ENCODE measurements at regions not wholly inside any gene's neighbourhood (a gene's known extent, or its start where the extent isn't known, plus 50 kb on each side); places are given as distances from the start of the nearest gene placed in this dataset.

DNA sequence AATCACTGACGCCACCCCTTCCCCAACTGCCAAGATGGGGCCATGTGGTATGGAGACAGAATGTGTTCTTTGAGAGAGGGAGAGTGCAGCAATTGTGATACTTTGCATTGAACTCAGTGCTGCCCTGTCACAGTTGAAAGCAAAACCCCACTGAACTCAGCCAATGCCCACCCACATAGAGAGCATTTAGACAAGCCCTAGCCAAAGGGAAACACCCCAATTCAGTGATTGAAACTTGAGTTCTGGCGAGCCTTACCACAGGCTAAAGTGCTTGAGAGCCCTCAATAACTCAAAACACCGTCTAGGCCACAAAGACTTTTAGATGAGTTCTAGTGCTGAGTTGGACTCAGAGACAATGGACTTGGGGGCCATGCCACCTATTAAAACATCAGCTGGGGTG is 751.9 kb upstream of the POT1 start:
- TF ChIP-seq, protein P1, sequence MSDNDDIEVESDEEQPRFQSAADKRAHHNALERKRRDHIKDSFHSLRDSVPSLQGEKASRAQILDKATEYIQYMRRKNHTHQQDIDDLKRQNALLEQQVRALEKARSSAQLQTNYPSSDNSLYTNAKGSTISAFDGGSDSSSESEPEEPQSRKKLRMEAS (IDR thresholded peaks at IDR 0.05) = no peak
- no peak for TF ChIP-seq ZBTB7A (IDR thresholded peaks at IDR 0.05; ENCODE audit: low read depth)
- no peak for TF ChIP-seq CEBPB (IDR thresholded peaks at IDR 0.05)
- TF ChIP-seq TCF12 (IDR thresholded peaks at IDR 0.05; ENCODE audit: low read depth) = no peak
- no peak for TF ChIP-seq NFIC (IDR thresholded peaks at IDR 0.05)
- no peak for TF ChIP-seq EP300 (IDR thresholded peaks at IDR 0.05; ENCODE audit: borderline replicate concordance)
- no peak for TF ChIP-seq YY1 (IDR thresholded peaks at IDR 0.05; ENCODE audit: low read depth)
- TF ChIP-seq, protein P2, sequence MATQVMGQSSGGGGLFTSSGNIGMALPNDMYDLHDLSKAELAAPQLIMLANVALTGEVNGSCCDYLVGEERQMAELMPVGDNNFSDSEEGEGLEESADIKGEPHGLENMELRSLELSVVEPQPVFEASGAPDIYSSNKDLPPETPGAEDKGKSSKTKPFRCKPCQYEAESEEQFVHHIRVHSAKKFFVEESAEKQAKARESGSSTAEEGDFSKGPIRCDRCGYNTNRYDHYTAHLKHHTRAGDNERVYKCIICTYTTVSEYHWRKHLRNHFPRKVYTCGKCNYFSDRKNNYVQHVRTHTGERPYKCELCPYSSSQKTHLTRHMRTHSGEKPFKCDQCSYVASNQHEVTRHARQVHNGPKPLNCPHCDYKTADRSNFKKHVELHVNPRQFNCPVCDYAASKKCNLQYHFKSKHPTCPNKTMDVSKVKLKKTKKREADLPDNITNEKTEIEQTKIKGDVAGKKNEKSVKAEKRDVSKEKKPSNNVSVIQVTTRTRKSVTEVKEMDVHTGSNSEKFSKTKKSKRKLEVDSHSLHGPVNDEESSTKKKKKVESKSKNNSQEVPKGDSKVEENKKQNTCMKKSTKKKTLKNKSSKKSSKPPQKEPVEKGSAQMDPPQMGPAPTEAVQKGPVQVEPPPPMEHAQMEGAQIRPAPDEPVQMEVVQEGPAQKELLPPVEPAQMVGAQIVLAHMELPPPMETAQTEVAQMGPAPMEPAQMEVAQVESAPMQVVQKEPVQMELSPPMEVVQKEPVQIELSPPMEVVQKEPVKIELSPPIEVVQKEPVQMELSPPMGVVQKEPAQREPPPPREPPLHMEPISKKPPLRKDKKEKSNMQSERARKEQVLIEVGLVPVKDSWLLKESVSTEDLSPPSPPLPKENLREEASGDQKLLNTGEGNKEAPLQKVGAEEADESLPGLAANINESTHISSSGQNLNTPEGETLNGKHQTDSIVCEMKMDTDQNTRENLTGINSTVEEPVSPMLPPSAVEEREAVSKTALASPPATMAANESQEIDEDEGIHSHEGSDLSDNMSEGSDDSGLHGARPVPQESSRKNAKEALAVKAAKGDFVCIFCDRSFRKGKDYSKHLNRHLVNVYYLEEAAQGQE (IDR thresholded peaks at IDR 0.05; ENCODE audit: low read depth) = no peak
- TF ChIP-seq CREB1 (IDR thresholded peaks at IDR 0.05; ENCODE audit: low read depth) = no peak

DNA sequence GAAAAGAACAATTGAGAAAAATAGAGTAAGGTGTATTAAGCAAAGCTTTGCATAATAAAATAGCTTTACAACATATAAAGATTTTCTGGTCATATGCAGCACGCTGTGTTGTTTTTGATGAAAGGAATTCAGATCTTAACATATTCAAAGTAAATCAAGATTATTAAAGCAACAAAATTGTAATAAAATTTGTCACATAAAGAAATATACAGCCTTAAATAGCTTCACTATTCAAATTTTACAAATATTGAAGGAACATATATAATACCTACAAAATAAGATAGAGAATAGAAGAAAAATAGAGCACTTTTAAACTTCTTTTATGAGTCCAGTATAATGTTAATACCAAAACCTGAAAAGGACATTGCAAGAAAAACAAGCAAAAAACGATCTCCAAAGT is 749.1 kb upstream of the POT1 start:
- TF ChIP-seq TEAD4 (IDR thresholded peaks at IDR 0.05) = no peak
- TF ChIP-seq TCF12 (IDR thresholded peaks at IDR 0.05; ENCODE audit: low read depth) = no peak
- no peak for TF ChIP-seq EP300 (IDR thresholded peaks at IDR 0.05; ENCODE audit: borderline replicate concordance)
- no peak for TF ChIP-seq EGR1 (IDR thresholded peaks at IDR 0.05)
- TF ChIP-seq RAD21 (IDR thresholded peaks at IDR 0.05; ENCODE audit: low read depth) = no peak
- TF ChIP-seq CREB1 (IDR thresholded peaks at IDR 0.05; ENCODE audit: low read depth) = no peak

DNA sequence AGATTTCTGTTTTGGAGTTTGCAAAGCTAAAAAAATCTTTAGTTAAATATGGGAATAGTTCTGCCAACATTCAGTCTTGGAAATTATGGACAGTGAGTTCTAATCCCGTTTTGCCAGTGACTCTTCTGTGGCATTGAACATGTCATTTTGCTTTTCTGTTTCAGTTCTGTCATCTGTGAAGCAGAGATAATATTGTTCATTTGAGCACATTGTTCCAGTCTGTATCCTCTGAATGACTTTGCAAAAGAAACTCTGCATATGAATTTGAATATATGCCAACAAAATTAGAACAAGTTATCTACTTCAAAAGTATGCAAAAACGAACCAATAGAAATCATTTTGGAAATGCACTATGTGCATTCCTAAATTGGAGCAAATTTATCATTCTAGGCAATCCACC is 746.0 kb upstream of the POT1 start:
- TF ChIP-seq, protein P2 (IDR thresholded peaks at IDR 0.05; ENCODE audit: low read depth) = no peak
- TF ChIP-seq TCF12 (IDR thresholded peaks at IDR 0.05; ENCODE audit: low read depth) (no peak), CREB1 (IDR thresholded peaks at IDR 0.05; ENCODE audit: low read depth) (no peak), TAF1 (IDR thresholded peaks at IDR 0.05; ENCODE audit: low read depth) (no peak), TEAD4 (IDR thresholded peaks at IDR 0.05) (no peak), EGR1 (IDR thresholded peaks at IDR 0.05) (no peak), NFIC (IDR thresholded peaks at IDR 0.05) (no peak), EP300 (IDR thresholded peaks at IDR 0.05; ENCODE audit: borderline replicate concordance) (no peak), ZBTB7A (IDR thresholded peaks at IDR 0.05; ENCODE audit: low read depth) (no peak)
- TF ChIP-seq, protein P3, sequence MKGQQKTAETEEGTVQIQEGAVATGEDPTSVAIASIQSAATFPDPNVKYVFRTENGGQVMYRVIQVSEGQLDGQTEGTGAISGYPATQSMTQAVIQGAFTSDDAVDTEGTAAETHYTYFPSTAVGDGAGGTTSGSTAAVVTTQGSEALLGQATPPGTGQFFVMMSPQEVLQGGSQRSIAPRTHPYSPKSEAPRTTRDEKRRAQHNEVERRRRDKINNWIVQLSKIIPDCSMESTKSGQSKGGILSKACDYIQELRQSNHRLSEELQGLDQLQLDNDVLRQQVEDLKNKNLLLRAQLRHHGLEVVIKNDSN (IDR thresholded peaks at IDR 0.05) = no peak
- TF ChIP-seq, protein P1 (IDR thresholded peaks at IDR 0.05) = no peak

DNA sequence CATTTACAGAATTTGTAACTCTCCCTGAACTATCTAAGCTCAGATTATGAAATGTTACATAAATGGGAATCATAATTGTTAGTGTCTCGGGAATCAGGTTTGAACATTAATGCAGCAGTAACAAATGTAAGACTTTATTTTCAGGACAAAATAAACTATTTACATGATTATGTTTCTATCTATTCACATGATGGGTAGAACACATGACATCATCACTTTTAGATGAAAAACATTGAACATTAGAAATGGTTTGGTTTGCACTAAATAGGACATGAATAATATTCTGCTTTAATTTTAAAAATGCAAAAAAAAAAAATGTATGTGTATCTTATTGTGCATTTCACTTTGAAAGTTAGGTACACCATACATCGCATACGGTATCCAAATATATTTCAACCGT is 745.5 kb upstream of the POT1 start:
- TF ChIP-seq YY1 (IDR thresholded peaks at IDR 0.05; ENCODE audit: low read depth) (no peak), EP300 (IDR thresholded peaks at IDR 0.05; ENCODE audit: borderline replicate concordance) (no peak), CREB1 (IDR thresholded peaks at IDR 0.05; ENCODE audit: low read depth) (no peak), TAF1 (IDR thresholded peaks at IDR 0.05; ENCODE audit: low read depth) (no peak), FOXM1 (IDR thresholded peaks at IDR 0.05; ENCODE audit: borderline replicate concordance, low read depth) (no peak), ZBTB7A (IDR thresholded peaks at IDR 0.05; ENCODE audit: low read depth) (no peak), TCF12 (IDR thresholded peaks at IDR 0.05; ENCODE audit: low read depth) (no peak), EGR1 (IDR thresholded peaks at IDR 0.05) (no peak), NFIC (IDR thresholded peaks at IDR 0.05) (no peak), RAD21 (IDR thresholded peaks at IDR 0.05; ENCODE audit: low read depth) (no peak), TEAD4 (IDR thresholded peaks at IDR 0.05) (no peak), CEBPB (IDR thresholded peaks at IDR 0.05) (no peak)
- TF ChIP-seq, protein P1 (IDR thresholded peaks at IDR 0.05) = no peak
- TF ChIP-seq, protein P2 (IDR thresholded peaks at IDR 0.05; ENCODE audit: low read depth) = no peak
- TF ChIP-seq, protein P3 (IDR thresholded peaks at IDR 0.05) = no peak

Measured in Ishikawa (cell line).